H9 (cell line): ENCODE measurements at regions not wholly inside any gene's neighbourhood (a gene's known extent, or its start where the extent isn't known, plus 50 kb on each side); places are given as distances from the start of the nearest gene placed in this dataset.
"Not testable (repeated sequence)": the region's sequence is repeated elsewhere in the genome, so short reads cannot be mapped to it uniquely, and the experiment has no call there.

ENCODE experiments used
- DNase-seq: peaks from one replicate; pipeline ENCODE4 v3.0.0-alpha.2; 2017
- H2AFZ ChIP-seq: one replicate; pipeline ENCODE4 v1.6.1; 2013; ENCODE audit warnings: mild to moderate bottlenecking, low read length, control low read depth, moderate library complexity
- H2AK5ac ChIP-seq: 2 replicates; pipeline ENCODE4 v1.6.1; 2013; ENCODE audit warnings: low read length, control low read depth, mixed read lengths; ENCODE audit not compliant: insufficient read length
- H2BK120ac ChIP-seq: one replicate; pipeline ENCODE4 v1.6.1; 2013; ENCODE audit warnings: low read depth, mild to moderate bottlenecking, low read length, control low read depth, inconsistent platforms; ENCODE audit not compliant: poor library complexity, severe bottlenecking
- H2BK12ac ChIP-seq: 2 replicates; pipeline ENCODE4 v1.6.1; 2013; ENCODE audit warnings: low read length, control low read depth, mixed read lengths, low read depth; ENCODE audit not compliant: insufficient read length
- H2BK15ac ChIP-seq: 2 replicates; pipeline ENCODE4 v1.6.1; 2013; ENCODE audit warnings: low read depth, low read length, control low read depth
- H2BK20ac ChIP-seq: one replicate; pipeline ENCODE4 v1.6.1; 2013; ENCODE audit warnings: low read depth, mild to moderate bottlenecking, low read length, control low read depth, inconsistent platforms; ENCODE audit not compliant: poor library complexity, severe bottlenecking
- H2BK5ac ChIP-seq: 2 replicates; pipeline ENCODE4 v1.6.1; 2013; ENCODE audit warnings: low read length, control low read depth, mixed read lengths; ENCODE audit not compliant: insufficient read length
- H3K14ac ChIP-seq: 2 replicates; pipeline ENCODE4 v1.6.1; 2013; ENCODE audit warnings: low read length, control low read depth; ENCODE audit not compliant: insufficient read depth
- H3K18ac ChIP-seq: 2 replicates; pipeline ENCODE4 v1.6.1; 2013; ENCODE audit warnings: low read depth, mild to moderate bottlenecking, mixed read lengths, low read length, control low read depth; ENCODE audit not compliant: insufficient read length
- H3K23ac ChIP-seq: 2 replicates; pipeline ENCODE4 v1.6.1; 2013; ENCODE audit warnings: low read length, control low read depth, mixed read lengths, low read depth; ENCODE audit not compliant: insufficient read length
- H3K23me2 ChIP-seq: 2 replicates; pipeline ENCODE4 v1.6.1; 2013; ENCODE audit warnings: low read depth, mild to moderate bottlenecking, mixed read lengths, low read length, control low read depth; ENCODE audit not compliant: insufficient read length, poor library complexity, severe bottlenecking
- H3K27ac ChIP-seq: 2 replicates; pipeline ENCODE4 v1.5.1; 2013; ENCODE audit warnings: low read length, control low read depth, mixed read lengths, low read depth; ENCODE audit not compliant: insufficient read length
- H3K27me3 ChIP-seq: 2 replicates; pipeline ENCODE4 v1.6.1; 2013; ENCODE audit warnings: low read length, control low read depth, inconsistent platforms; ENCODE audit not compliant: insufficient read depth
- H3K4ac ChIP-seq: 2 replicates; pipeline ENCODE4 v1.6.1; 2013; ENCODE audit warnings: low read depth, mild to moderate bottlenecking, control low read depth, inconsistent platforms, low read length, moderate library complexity
- H3K4me1 ChIP-seq: 2 replicates; pipeline ENCODE4 v1.6.1; 2013; ENCODE audit warnings: low read length, control low read depth, inconsistent platforms; ENCODE audit not compliant: insufficient read depth
- H3K4me2 ChIP-seq: 2 replicates; pipeline ENCODE4 v1.6.1; 2013; ENCODE audit warnings: low read length, control low read depth, mixed read lengths; ENCODE audit not compliant: insufficient read length, insufficient read depth
- H3K56ac ChIP-seq: 2 replicates; pipeline ENCODE4 v1.6.1; 2013; ENCODE audit warnings: low read depth, mild to moderate bottlenecking, mixed read lengths, low read length, control low read depth; ENCODE audit not compliant: insufficient read length
- H3K79me1 ChIP-seq: 2 replicates; pipeline ENCODE4 v1.6.1; 2013; ENCODE audit warnings: low read depth, mild to moderate bottlenecking, moderate library complexity, low read length, control low read depth, inconsistent platforms; ENCODE audit not compliant: insufficient read depth, poor library complexity, severe bottlenecking
- H3K79me2 ChIP-seq: 2 replicates; pipeline ENCODE4 v1.6.1; 2013; ENCODE audit warnings: low read length, control low read depth, inconsistent platforms; ENCODE audit not compliant: insufficient read depth
- H3K9ac ChIP-seq: 2 replicates; pipeline ENCODE4 v1.6.1; 2013; ENCODE audit warnings: low read length, control low read depth, mixed read lengths; ENCODE audit not compliant: insufficient read length; ENCODE audit errors: extremely low read depth
- H3K9me3 ChIP-seq: one replicate; pipeline ENCODE4 v1.6.1; 2013; ENCODE audit warnings: low read depth, low read length, inconsistent platforms; ENCODE audit not compliant: control insufficient read depth
- H3T11ph ChIP-seq: one replicate; pipeline ENCODE4 v1.6.1; 2013; ENCODE audit warnings: mild to moderate bottlenecking, low read length, control low read depth, inconsistent platforms
- H4K20me1 ChIP-seq: one replicate; pipeline ENCODE4 v1.6.1; 2013; ENCODE audit not compliant: control insufficient read depth, insufficient read length, insufficient read depth
- H4K5ac ChIP-seq: 2 replicates; pipeline ENCODE4 v1.6.1; 2013; ENCODE audit warnings: low read depth, mild to moderate bottlenecking, mixed read lengths, low read length, control low read depth; ENCODE audit not compliant: insufficient read length
- H4K8ac ChIP-seq: replicated peaks from 2 replicates; pipeline ENCODE4 v1.6.1; 2013; ENCODE audit warnings: low read length, control low read depth, mixed read lengths, low read depth; ENCODE audit not compliant: insufficient read length
- H4K91ac ChIP-seq: 2 replicates; pipeline ENCODE4 v1.6.1; 2013; ENCODE audit warnings: low read depth, mild to moderate bottlenecking, moderate library complexity, mixed read lengths, low read length, control low read depth; ENCODE audit not compliant: insufficient read length
- H3K27ac Mint-ChIP-seq, 3 experiments: 2 replicates in 2 of 3; 3 replicates in 1 of 3; pipeline ENCODE4 v1.8.0; 2020 to 2021; ENCODE audit warnings: mixed read lengths in 3 of 3, mild to moderate bottlenecking in 1 of 3, moderate library complexity in 1 of 3
- H3K27me3 Mint-ChIP-seq: 2 replicates; pipeline ENCODE4 v1.8.0; 2021; ENCODE audit warnings: low read depth, mild to moderate bottlenecking, moderate library complexity, mixed read lengths
- H3K36me3 Mint-ChIP-seq, 3 experiments: 2 replicates in 2 of 3; 3 replicates in 1 of 3; pipeline ENCODE4 v1.8.0; 2020 to 2021; ENCODE audit warnings: low read depth in 3 of 3, mixed read lengths in 3 of 3; ENCODE audit not compliant: insufficient read depth in 1 of 3
- H3K4me1 Mint-ChIP-seq, 2 experiments: 2 replicates each; pipeline ENCODE4 v1.8.0; 2020; ENCODE audit warnings: mixed read lengths in 2 of 2
- H3K4me3 Mint-ChIP-seq, 2 experiments: 2 replicates in 1 of 2; 3 replicates in 1 of 2; pipeline ENCODE4 v1.8.0; 2020 to 2021; ENCODE audit warnings: mild to moderate bottlenecking in 2 of 2, mixed read lengths in 2 of 2, moderate library complexity in 1 of 2
- H3K9me3 Mint-ChIP-seq, 2 experiments: 2 replicates in 1 of 2; 3 replicates in 1 of 2; pipeline ENCODE4 v1.8.0; 2020; ENCODE audit warnings: mild to moderate bottlenecking in 2 of 2, mixed read lengths in 2 of 2, moderate library complexity in 1 of 2
- WGBS: extraction: QIAGEN DNeasy Blood & Tissue Kit; methylation state at CpG from one replicate; pipeline ENCODE4 v1.1.7; 2013; ENCODE audit warnings: missing lambda C conversion rate, low lambda C conversion rate, mixed read lengths; ENCODE audit not compliant: insufficient read length; ENCODE audit errors: extremely low coverage; 5-methylcytosine and 5-hydroxymethylcytosine counted together

- not testable (repeated sequence) for H3K4me3 Mint-ChIP-seq, H2BK15ac ChIP-seq, H3K27me3 ChIP-seq, H3K79me1 ChIP-seq, H3K18ac ChIP-seq, H3K4me2 ChIP-seq, H3K9me3 ChIP-seq, H2BK12ac ChIP-seq, H3K4me1 ChIP-seq, H4K91ac ChIP-seq, H3K9ac ChIP-seq, H3K14ac ChIP-seq, H3K27ac ChIP-seq, H3K4ac ChIP-seq, H4K8ac ChIP-seq, H3K27me3 Mint-ChIP-seq, H3K79me2 ChIP-seq, H2AFZ ChIP-seq, H3K23ac ChIP-seq, H3K23me2 ChIP-seq, H2BK20ac ChIP-seq, H2AK5ac ChIP-seq, H4K20me1 ChIP-seq, H2BK120ac ChIP-seq, H3K56ac ChIP-seq, DNase-seq, H3K27ac Mint-ChIP-seq, H2BK5ac ChIP-seq, H3T11ph ChIP-seq, H4K5ac ChIP-seq
- Mint-ChIP-seq H3K9me3 (peaks cover 7 to 12% of the 10 kb centered on the region in 2 experiments; a peak in 4 of 5 replicates), H3K36me3 (peaks cover 7 to 15% (median 9%) of the 10 kb centered on the region in 3 experiments), H3K4me1 (peaks cover 14 to 15% of the 10 kb centered on the region in 2 experiments)
- WGBS: no CpG with 5 or more reads among the region's 11 CpGs
Observed at GRCh38 chr3:75453328-75453727, 210.8 kb upstream of the FRG2C start.

DNA sequence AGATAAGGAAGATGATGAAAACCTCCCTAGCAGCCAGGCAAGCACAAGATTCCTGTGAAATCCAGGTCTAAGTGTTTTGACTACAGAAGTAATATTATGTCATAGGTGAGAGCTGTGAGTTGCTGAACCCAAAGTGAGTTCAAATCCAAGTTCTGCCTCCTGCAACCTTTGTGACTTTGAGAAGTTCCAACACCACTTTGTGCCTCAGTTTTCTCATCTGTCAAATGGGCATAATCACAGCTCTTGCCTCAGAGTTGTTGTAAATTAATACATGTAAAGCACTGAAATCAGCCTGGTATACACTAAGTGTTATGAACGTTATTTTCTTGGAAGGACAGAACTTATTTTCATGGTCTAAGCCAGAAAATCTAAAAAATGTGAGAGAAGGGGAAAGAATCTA is 210.3 kb upstream of the FRG2C start:
- not testable (repeated sequence) for H4K8ac ChIP-seq, H3K4me2 ChIP-seq, H3K4me1 ChIP-seq, H3K4ac ChIP-seq, H3K23me2 ChIP-seq, H3K18ac ChIP-seq, H2BK12ac ChIP-seq, H2AFZ ChIP-seq, H2BK5ac ChIP-seq, H2BK120ac ChIP-seq, H3K27me3 Mint-ChIP-seq, H3K27ac Mint-ChIP-seq, H3K27ac ChIP-seq, H3K23ac ChIP-seq, H4K20me1 ChIP-seq, H4K91ac ChIP-seq, H3K79me1 ChIP-seq, H3K14ac ChIP-seq, H2BK15ac ChIP-seq, H3K9me3 ChIP-seq, H3K4me3 Mint-ChIP-seq, H3K27me3 ChIP-seq, H4K5ac ChIP-seq, H2BK20ac ChIP-seq, H3K9ac ChIP-seq, H2AK5ac ChIP-seq, H3T11ph ChIP-seq, H3K79me2 ChIP-seq, H3K56ac ChIP-seq, DNase-seq
- peaks cover 14 to 15% of the 10 kb centered on the region in 2 experiments for H3K4me1 Mint-ChIP-seq
- peaks cover 7 to 12% of the 10 kb centered on the region in 2 experiments; a peak in 4 of 5 replicates for H3K9me3 Mint-ChIP-seq
- WGBS: no CpG with 5 or more reads among the region's 1 CpG
- H3K36me3 Mint-ChIP-seq: peaks cover 7 to 15% (median 9%) of the 10 kb centered on the region in 3 experiments
